ENCODE measurements at regions not wholly inside any gene's neighbourhood (a gene's known extent, or its start where the extent isn't known, plus 50 kb on each side); places are given as distances from the start of the nearest gene placed in this dataset.

GRCh38 chr9:80144856-80145255 lies 573.1 kb downstream of the TLE4 start:
- no peak overlapping the region for H2AFZ ChIP-seq (ENCODE audit: low read length)
- DNase-seq (ENCODE audit: low spot score) = no peak
- H3K14ac ChIP-seq (ENCODE audit: low read length) = no peak overlapping the region
- H4K91ac ChIP-seq (ENCODE audit: low read depth, low read length, poor library complexity) = no peak overlapping the region
- no peak overlapping the region for H4K8ac ChIP-seq (ENCODE audit: low read depth, low read length)
- no peaks in the 10 kb centered on the region for H3K36me3 ChIP-seq (replicated peaks in 1 of 2; ENCODE audit: control insufficient read depth in 2 of 2, insufficient read depth in 2 of 2, low read length in 2 of 2)
- no peak overlapping the region for H2AK5ac ChIP-seq (ENCODE audit: low read depth, low read length)
- H3K4ac ChIP-seq (ENCODE audit: low read length) = no peak overlapping the region
- H3K9ac ChIP-seq (ENCODE audit: low read depth, low read length, poor library complexity) = no peak overlapping the region
- H3K4me3 ChIP-seq (ENCODE audit: low read length in 2 of 2) = no peak overlapping the region
- no peak overlapping the region for H3K27ac ChIP-seq (replicated peaks; ENCODE audit: low read length)
- H3K4me2 ChIP-seq (ENCODE audit: insufficient read depth, low read length, poor library complexity, severe bottlenecking) = no peak overlapping the region
- peaks cover 6 to 8% of the 10 kb centered on the region in 2 donors for H3K4me1 ChIP-seq (ENCODE audit: control insufficient read depth in 2 of 2, insufficient read depth in 1 of 2, low read depth in 1 of 2, low read length in 2 of 2)
- no peak overlapping the region for H3K18ac ChIP-seq (ENCODE audit: low read length)
- no peak overlapping the region for H2BK120ac ChIP-seq (ENCODE audit: low read depth, low read length)
- no CpG with 5 or more reads among the region's 2 CpGs for WGBS, 2 donors (ENCODE audit: extremely low coverage in 2 of 2, insufficient read length in 2 of 2, insufficient replicate concordance in 1 of 2)
- H3K27me3 ChIP-seq (ENCODE audit: control insufficient read depth in 3 of 3, insufficient read depth in 3 of 3, low read depth in 1 of 3, low read length in 3 of 3) = no peaks in the 10 kb centered on the region
- no peak overlapping the region for H2BK12ac ChIP-seq (ENCODE audit: low read length)
- H2BK5ac ChIP-seq (ENCODE audit: low read length) = no peak overlapping the region
- H3K9me3 ChIP-seq (replicated peaks in 1 of 2; ENCODE audit: control insufficient read depth in 2 of 2, insufficient read depth in 1 of 2, low read depth in 1 of 2, low read length in 2 of 2) = peaks cover 0 to 7% of the 10 kb centered on the region in 2 donors
- no peak overlapping the region for H3K23ac ChIP-seq (ENCODE audit: low read depth, low read length, poor library complexity)
- H3K79me1 ChIP-seq (ENCODE audit: low read depth, low read length) = no peaks in the 10 kb centered on the region
- H2BK15ac ChIP-seq (ENCODE audit: low read length) = no peak overlapping the region

DNA sequence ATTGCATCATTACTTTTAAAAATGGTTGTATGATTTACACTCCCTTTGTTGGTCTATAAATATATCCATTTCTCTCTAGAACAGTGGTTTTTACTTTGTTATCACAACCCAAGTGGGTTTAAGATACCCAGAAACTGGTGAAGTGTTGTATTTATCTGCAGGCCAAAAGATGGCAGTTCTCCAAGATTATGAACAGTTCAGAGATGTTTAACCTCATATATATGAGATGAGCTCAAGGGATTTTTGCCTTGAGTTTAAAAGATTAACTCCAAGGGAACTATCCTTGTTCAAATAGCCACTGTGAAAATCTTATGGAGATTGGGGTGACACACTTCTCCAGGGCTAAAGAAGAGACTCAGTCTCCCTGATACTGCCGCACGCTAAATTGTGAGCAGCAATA lies 572.6 kb downstream of the TLE4 start:
- Histone ChIP-seq H2BK120ac (ENCODE audit: low read depth, low read length) (no peak overlapping the region), H2AFZ (ENCODE audit: low read length) (no peak overlapping the region), H3K4me2 (ENCODE audit: insufficient read depth, low read length, poor library complexity, severe bottlenecking) (no peak overlapping the region), H3K4me1 (ENCODE audit: control insufficient read depth in 2 of 2, insufficient read depth in 1 of 2, low read depth in 1 of 2, low read length in 2 of 2) (peaks cover 6 to 8% of the 10 kb centered on the region in 2 donors), H3K4ac (ENCODE audit: low read length) (no peak overlapping the region), H3K27me3 (ENCODE audit: control insufficient read depth in 3 of 3, insufficient read depth in 3 of 3, low read depth in 1 of 3, low read length in 3 of 3) (no peaks in the 10 kb centered on the region), H3K23ac (ENCODE audit: low read depth, low read length, poor library complexity) (no peak overlapping the region), H4K8ac (ENCODE audit: low read depth, low read length) (no peak overlapping the region), H3K27ac (replicated peaks; ENCODE audit: low read length) (no peak overlapping the region), H2AK5ac (ENCODE audit: low read depth, low read length) (no peak overlapping the region), H3K18ac (ENCODE audit: low read length) (no peak overlapping the region), H3K9me3 (replicated peaks in 1 of 2; ENCODE audit: control insufficient read depth in 2 of 2, insufficient read depth in 1 of 2, low read depth in 1 of 2, low read length in 2 of 2) (peaks cover 0 to 3% of the 10 kb centered on the region in 2 donors), H4K91ac (ENCODE audit: low read depth, low read length, poor library complexity) (no peak overlapping the region), H3K36me3 (replicated peaks in 1 of 2; ENCODE audit: control insufficient read depth in 2 of 2, insufficient read depth in 2 of 2, low read length in 2 of 2) (no peaks in the 10 kb centered on the region), H2BK15ac (ENCODE audit: low read length) (no peak overlapping the region), H3K9ac (ENCODE audit: low read depth, low read length, poor library complexity) (no peak overlapping the region), H2BK12ac (ENCODE audit: low read length) (no peak overlapping the region), H2BK5ac (ENCODE audit: low read length) (no peak overlapping the region), H3K4me3 (ENCODE audit: low read length in 2 of 2) (no peak overlapping the region), H3K79me1 (ENCODE audit: low read depth, low read length) (no peaks in the 10 kb centered on the region), H3K14ac (ENCODE audit: low read length) (no peak overlapping the region)
- no CpG with 5 or more reads among the region's 2 CpGs for WGBS, 2 donors (ENCODE audit: extremely low coverage in 2 of 2, insufficient read length in 2 of 2, insufficient replicate concordance in 1 of 2)
- DNase-seq (ENCODE audit: low spot score) = no peak

- Histone ChIP-seq H2BK5ac (ENCODE audit: low read length) (no peak overlapping the region), H3K27ac (replicated peaks; ENCODE audit: low read length) (no peak overlapping the region), H3K4me3 (ENCODE audit: low read length in 2 of 2) (no peak overlapping the region), H2BK15ac (ENCODE audit: low read length) (no peak overlapping the region), H3K4me2 (ENCODE audit: insufficient read depth, low read length, poor library complexity, severe bottlenecking) (no peak overlapping the region), H4K91ac (ENCODE audit: low read depth, low read length, poor library complexity) (no peak overlapping the region), H3K79me1 (ENCODE audit: low read depth, low read length) (no peaks in the 10 kb centered on the region), H3K23ac (ENCODE audit: low read depth, low read length, poor library complexity) (no peak overlapping the region), H2AFZ (ENCODE audit: low read length) (no peak overlapping the region), H3K4me1 (ENCODE audit: control insufficient read depth in 2 of 2, insufficient read depth in 1 of 2, low read depth in 1 of 2, low read length in 2 of 2) (peaks cover 6 to 8% of the 10 kb centered on the region in 2 donors), H2BK120ac (ENCODE audit: low read depth, low read length) (no peak overlapping the region), H4K8ac (ENCODE audit: low read depth, low read length) (no peak overlapping the region), H2BK12ac (ENCODE audit: low read length) (no peak overlapping the region), H3K9ac (ENCODE audit: low read depth, low read length, poor library complexity) (no peak overlapping the region), H3K27me3 (ENCODE audit: control insufficient read depth in 3 of 3, insufficient read depth in 3 of 3, low read depth in 1 of 3, low read length in 3 of 3) (no peaks in the 10 kb centered on the region), H3K18ac (ENCODE audit: low read length) (no peak overlapping the region), H3K36me3 (replicated peaks in 1 of 2; ENCODE audit: control insufficient read depth in 2 of 2, insufficient read depth in 2 of 2, low read length in 2 of 2) (no peaks in the 10 kb centered on the region), H3K4ac (ENCODE audit: low read length) (no peak overlapping the region), H3K9me3 (replicated peaks in 1 of 2; ENCODE audit: control insufficient read depth in 2 of 2, insufficient read depth in 1 of 2, low read depth in 1 of 2, low read length in 2 of 2) (no peaks in the 10 kb centered on the region), H2AK5ac (ENCODE audit: low read depth, low read length) (no peak overlapping the region), H3K14ac (ENCODE audit: low read length) (no peak overlapping the region)
- WGBS, 2 donors (ENCODE audit: extremely low coverage in 2 of 2, insufficient read length in 2 of 2, insufficient replicate concordance in 1 of 2) = no CpG with 5 or more reads among the region's 3 CpGs
- no peak for DNase-seq (ENCODE audit: low spot score)
Measured at GRCh38 chr9:80143899-80144298, 572.1 kb downstream of the TLE4 start.

GRCh38 chr9:80134487-80134886 lies 562.7 kb downstream of the TLE4 start:
- Histone ChIP-seq H3K4me2 (ENCODE audit: insufficient read depth, low read length, poor library complexity, severe bottlenecking) (no peak overlapping the region), H3K4me1 (ENCODE audit: control insufficient read depth in 2 of 2, insufficient read depth in 1 of 2, low read depth in 1 of 2, low read length in 2 of 2) (peaks cover 0 to 2% of the 10 kb centered on the region in 2 donors), H3K27ac (replicated peaks; ENCODE audit: low read length) (no peak overlapping the region), H3K27me3 (ENCODE audit: control insufficient read depth in 3 of 3, insufficient read depth in 3 of 3, low read depth in 1 of 3, low read length in 3 of 3) (no peaks in the 10 kb centered on the region), H4K91ac (ENCODE audit: low read depth, low read length, poor library complexity) (no peak overlapping the region), H2BK120ac (ENCODE audit: low read depth, low read length) (no peak overlapping the region), H3K23ac (ENCODE audit: low read depth, low read length, poor library complexity) (no peak overlapping the region), H3K14ac (ENCODE audit: low read length) (no peak overlapping the region), H2AFZ (ENCODE audit: low read length) (no peak overlapping the region), H3K9me3 (replicated peaks in 1 of 2; ENCODE audit: control insufficient read depth in 2 of 2, insufficient read depth in 1 of 2, low read depth in 1 of 2, low read length in 2 of 2) (no peaks in the 10 kb centered on the region), H3K79me1 (ENCODE audit: low read depth, low read length) (no peaks in the 10 kb centered on the region), H2AK5ac (ENCODE audit: low read depth, low read length) (no peak overlapping the region), H2BK5ac (ENCODE audit: low read length) (no peak overlapping the region), H2BK15ac (ENCODE audit: low read length) (no peak overlapping the region), H3K4ac (ENCODE audit: low read length) (no peak overlapping the region), H3K4me3 (ENCODE audit: low read length in 2 of 2) (no peak overlapping the region), H4K8ac (ENCODE audit: low read depth, low read length) (no peak overlapping the region), H3K36me3 (replicated peaks in 1 of 2; ENCODE audit: control insufficient read depth in 2 of 2, insufficient read depth in 2 of 2, low read length in 2 of 2) (no peaks in the 10 kb centered on the region), H3K9ac (ENCODE audit: low read depth, low read length, poor library complexity) (no peak overlapping the region), H2BK12ac (ENCODE audit: low read length) (no peak overlapping the region), H3K18ac (ENCODE audit: low read length) (no peak overlapping the region)
- DNase-seq (ENCODE audit: low spot score) = no peak
- no CpG with 5 or more reads among the region's 2 CpGs for WGBS, 2 donors (ENCODE audit: extremely low coverage in 2 of 2, insufficient read length in 2 of 2, insufficient replicate concordance in 1 of 2)
